Psoas muscle (tissue), 7 donors: ENCODE measurements at regions not wholly inside any gene's neighbourhood (a gene's known extent, or its start where the extent isn't known, plus 50 kb on each side); places are given as distances from the start of the nearest gene placed in this dataset.

Experiments used
- ATAC-seq, 4 donors: fragments of 200-7000 bp; cut with Tn5 transposase; one replicate each; pipeline ENCODE4 v1.9.1; 2020; ENCODE audit warnings: moderate library complexity in 3 of 4, mild to moderate bottlenecking in 2 of 4
- DNase-seq, 2 donors: peaks; one replicate each; pipeline ENCODE4 v3.0.0-alpha.2; 2020
- H3K27ac ChIP-seq: fragments of 200-600 bp; one replicate; pipeline ENCODE4 v1.8.0; 2022
- H3K27me3 ChIP-seq, 3 donors: fragments of 200-600 bp in 1 of 3; one replicate each; pipeline versions ENCODE4 v1.6.1 to v1.8.0; 2013 to 2022; ENCODE audit warnings: low read length in 2 of 3, mild to moderate bottlenecking in 2 of 3, moderate library complexity in 1 of 3; ENCODE audit not compliant: insufficient read depth in 3 of 3
- H3K36me3 ChIP-seq, 2 donors: fragments of 200-600 bp in 1 of 2; one replicate each; pipeline versions ENCODE4 v1.6.1 to v1.8.0; 2013 to 2022; ENCODE audit warnings: low read depth in 1 of 2, mild to moderate bottlenecking in 1 of 2, moderate library complexity in 1 of 2; ENCODE audit not compliant: insufficient read depth in 1 of 2
- H3K4me1 ChIP-seq: fragments of 200-600 bp; one replicate; pipeline ENCODE4 v1.8.0; 2022
- H3K4me3 ChIP-seq: fragments of 200-600 bp; one replicate; pipeline ENCODE4 v1.8.0; 2022; ENCODE audit warnings: mild to moderate bottlenecking
- H3K9me3 ChIP-seq: fragments of 200-600 bp; one replicate; pipeline ENCODE4 v1.8.0; 2022
- WGBS, 3 donors: extraction: QIAGEN DNeasy Blood & Tissue Kit; methylation state at CpG; one replicate each; pipeline versions ENCODE4 v1.1.6 to v1.1.7; 2013; 5-methylcytosine and 5-hydroxymethylcytosine counted together
- intact Hi-C, 2 donors: fragments of 100-400 bp; cut with DNase I; formaldehyde crosslinking; loops; one replicate each; pipeline versions ENCODE4 v1.11.0 to v1.14.2; 2022
- TF ChIP-seq, protein P1 (sequence below): fragments of 200-600 bp; IDR thresholded peaks from one replicate; pipeline ENCODE4 v1.8.0; 2022; ENCODE audit warnings: antibody characterized with exemption
- donor health status: healthy with polysubstance abuse.
- donor health status: DM: no; HTN: no; CAD: no; lungs with moderate emphysema.
- donor health status: Bipolar disorder and iron deficiency.
- donor health status: healthy.
- donor health status: DM: yes; HTN: yes; CAD: no.
- donor health status: DM: no; HTN: no; CAD: no.
- donor health status: DM: yes; HTN: yes; CAD: no.

DNA sequence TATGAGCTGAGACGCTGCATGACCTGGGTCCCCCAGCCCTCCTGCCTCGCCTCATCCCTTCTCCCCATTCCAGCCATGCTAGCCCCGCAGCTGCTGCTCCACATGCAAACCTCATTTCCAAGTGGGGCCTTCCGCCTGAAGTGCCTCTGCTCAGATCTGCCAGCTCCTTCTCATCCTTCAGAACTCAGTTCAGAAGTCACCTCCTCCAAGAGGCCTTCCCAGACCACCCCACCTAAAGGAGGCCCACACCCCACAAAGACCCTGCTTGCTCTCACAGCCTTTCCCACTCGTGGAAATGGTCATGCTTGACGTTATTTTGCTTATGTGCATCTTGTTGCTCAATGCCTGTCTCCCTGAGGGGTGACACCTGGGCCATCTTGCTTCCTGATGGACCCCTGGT is 58.7 kb downstream of the RMI2 start:
- TF ChIP-seq, protein P1, sequence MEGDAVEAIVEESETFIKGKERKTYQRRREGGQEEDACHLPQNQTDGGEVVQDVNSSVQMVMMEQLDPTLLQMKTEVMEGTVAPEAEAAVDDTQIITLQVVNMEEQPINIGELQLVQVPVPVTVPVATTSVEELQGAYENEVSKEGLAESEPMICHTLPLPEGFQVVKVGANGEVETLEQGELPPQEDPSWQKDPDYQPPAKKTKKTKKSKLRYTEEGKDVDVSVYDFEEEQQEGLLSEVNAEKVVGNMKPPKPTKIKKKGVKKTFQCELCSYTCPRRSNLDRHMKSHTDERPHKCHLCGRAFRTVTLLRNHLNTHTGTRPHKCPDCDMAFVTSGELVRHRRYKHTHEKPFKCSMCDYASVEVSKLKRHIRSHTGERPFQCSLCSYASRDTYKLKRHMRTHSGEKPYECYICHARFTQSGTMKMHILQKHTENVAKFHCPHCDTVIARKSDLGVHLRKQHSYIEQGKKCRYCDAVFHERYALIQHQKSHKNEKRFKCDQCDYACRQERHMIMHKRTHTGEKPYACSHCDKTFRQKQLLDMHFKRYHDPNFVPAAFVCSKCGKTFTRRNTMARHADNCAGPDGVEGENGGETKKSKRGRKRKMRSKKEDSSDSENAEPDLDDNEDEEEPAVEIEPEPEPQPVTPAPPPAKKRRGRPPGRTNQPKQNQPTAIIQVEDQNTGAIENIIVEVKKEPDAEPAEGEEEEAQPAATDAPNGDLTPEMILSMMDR, result no peak
- 76 to 83% (median 81%) methylated on average over 6 of the region's 6 CpGs for WGBS, 3 donors
- DNase-seq, result no peak
- no peak for ATAC-seq
- no peak overlapping the region for H3K27ac ChIP-seq
- H3K27me3 ChIP-seq, result no peaks in the 10 kb centered on the region
- H3K4me3 ChIP-seq, result no peak overlapping the region
- H3K4me1 ChIP-seq, result no peaks in the 10 kb centered on the region
- intact Hi-C loops, result loop anchor here in 1 of 2 donors (5.0 kb wide), 1 partner anchor 83 kb away; no protein-coding TSS in a partner anchor
- no peaks in the 10 kb centered on the region for H3K36me3 ChIP-seq
- H3K9me3 ChIP-seq, result no peaks in the 10 kb centered on the region

DNA sequence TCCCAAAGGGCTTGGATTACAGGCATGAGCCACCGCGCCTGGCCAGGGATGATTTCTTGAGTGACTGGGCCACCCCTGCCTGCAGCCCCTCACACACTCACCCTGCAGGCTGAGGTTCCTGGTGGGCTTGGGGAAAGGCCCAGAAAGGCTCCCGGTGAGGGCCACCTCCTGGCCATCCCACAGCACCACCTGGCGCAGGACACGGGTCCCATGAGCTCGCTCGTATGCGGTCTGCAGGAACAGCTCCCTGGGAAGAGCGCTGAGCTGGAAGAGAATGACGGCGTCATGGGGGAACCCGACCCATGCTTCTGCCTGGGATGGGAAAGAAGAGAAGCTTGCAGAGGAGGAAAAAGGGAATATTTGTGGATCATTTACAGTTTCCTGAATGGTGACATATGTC is 59.3 kb downstream of the RMI2 start:
- intact Hi-C loops, result loop anchor here in 1 of 2 donors (5.0 kb wide), 1 partner anchor 83 kb away; no protein-coding TSS in a partner anchor
- Histone ChIP-seq H3K4me1 (no peaks in the 10 kb centered on the region), H3K4me3 (no peak overlapping the region), H3K9me3 (no peaks in the 10 kb centered on the region), H3K27ac (no peak overlapping the region), H3K27me3 (no peaks in the 10 kb centered on the region), H3K36me3 (no peaks in the 10 kb centered on the region)
- DNase-seq, result no peak
- WGBS, 3 donors, result 76 to 78% (median 77%) methylated on average over 12 of the region's 12 CpGs
- TF ChIP-seq, protein P1, result no peak
- ATAC-seq, result no peak

DNA sequence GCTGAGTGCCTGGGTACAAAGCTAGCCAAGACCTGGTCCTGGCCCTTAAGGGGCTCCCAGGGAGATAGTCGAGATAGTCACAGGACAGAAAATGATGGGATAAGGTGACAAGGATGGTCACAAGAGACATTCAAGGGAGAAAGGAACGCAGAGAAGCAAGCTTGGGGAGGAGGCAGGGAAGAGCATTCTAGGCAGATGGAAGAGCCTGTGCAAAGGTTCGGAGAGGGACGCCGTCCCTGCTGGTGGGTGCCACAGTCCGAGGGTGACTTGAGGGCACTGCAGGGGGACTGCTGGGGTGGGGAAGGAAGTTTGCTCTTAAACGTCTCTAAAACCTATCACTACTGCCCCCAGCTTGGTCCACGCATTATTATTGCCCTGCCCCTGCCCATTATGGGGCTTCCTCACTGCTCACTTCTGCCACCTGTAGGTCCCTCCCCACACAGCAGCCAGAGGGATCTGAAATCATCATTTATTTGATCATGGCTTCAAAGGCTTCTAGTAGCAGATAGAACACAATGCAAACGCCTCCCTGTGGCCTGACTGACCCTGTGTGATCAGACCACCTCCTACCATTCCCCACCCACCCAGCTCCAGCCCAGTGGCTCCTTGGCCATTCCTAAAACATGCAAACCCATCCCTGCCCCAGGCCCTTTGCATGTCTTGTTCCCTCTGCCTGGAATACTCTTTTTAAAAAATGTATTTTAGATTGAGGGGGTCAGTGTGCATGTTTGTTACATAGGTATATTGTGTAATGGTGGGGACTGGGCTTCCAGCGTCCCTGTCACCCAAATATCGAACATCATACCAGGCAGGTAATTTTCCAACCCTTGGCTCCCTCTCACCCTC is 60.3 kb downstream of the RMI2 start:
- intact Hi-C loops, result no loop called here
- Histone ChIP-seq H3K36me3 (no peaks in the 10 kb centered on the region), H3K27ac (no peak overlapping the region), H3K4me3 (no peak overlapping the region), H3K9me3 (no peaks in the 10 kb centered on the region), H3K4me1 (no peaks in the 10 kb centered on the region), H3K27me3 (no peaks in the 10 kb centered on the region)
- no peak for ATAC-seq
- TF ChIP-seq, protein P1, result peak; percentile 35
- WGBS, 3 donors, result 71 to 77% (median 73%) methylated on average over 11 of the region's 11 CpGs
- no peak for DNase-seq

DNA sequence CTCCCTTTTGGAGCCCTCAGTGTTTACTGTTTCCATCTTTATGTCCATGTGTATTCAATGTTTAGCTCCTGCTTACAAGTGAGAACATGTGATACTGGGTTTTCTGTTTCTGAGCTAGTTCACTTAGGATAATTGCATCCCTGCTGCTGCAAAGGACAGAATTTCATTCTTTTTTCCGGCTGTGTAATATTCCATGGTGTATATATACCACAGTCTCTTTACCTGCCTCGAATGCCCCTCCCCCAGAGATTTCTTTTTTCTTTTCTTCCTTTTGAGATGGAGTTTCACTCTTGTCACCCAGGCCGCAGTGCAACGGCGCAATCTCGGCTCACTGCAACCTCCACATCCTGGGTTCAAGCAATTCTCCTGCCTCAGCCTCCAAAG is 60.9 kb downstream of the RMI2 start:
- no peaks in the 10 kb centered on the region for H3K4me1 ChIP-seq
- no peaks in the 10 kb centered on the region for H3K9me3 ChIP-seq
- 97 to 100% (median 97%) methylated on average over 6 of the region's 6 CpGs for WGBS, 3 donors
- H3K36me3 ChIP-seq, result no peaks in the 10 kb centered on the region
- no peak overlapping the region for H3K27ac ChIP-seq
- H3K27me3 ChIP-seq, result no peaks in the 10 kb centered on the region
- ATAC-seq (no peak), DNase-seq (no peak)
- no peak overlapping the region for H3K4me3 ChIP-seq
- TF ChIP-seq, protein P1, result no peak
- intact Hi-C loops, result no loop called here
